H9 (cell line): ENCODE measurements at regions not wholly inside any gene's neighbourhood (a gene's known extent, or its start where the extent isn't known, plus 50 kb on each side); places are given as distances from the start of the nearest gene placed in this dataset.

ENCODE experiments used
- DNase-seq: peaks from one replicate; pipeline ENCODE4 v3.0.0-alpha.2; 2017
- H2AFZ ChIP-seq: one replicate; pipeline ENCODE4 v1.6.1; 2013; ENCODE audit warnings: mild to moderate bottlenecking, low read length, control low read depth, moderate library complexity
- H2AK5ac ChIP-seq: 2 replicates; pipeline ENCODE4 v1.6.1; 2013; ENCODE audit warnings: low read length, control low read depth, mixed read lengths; ENCODE audit not compliant: insufficient read length
- H2BK120ac ChIP-seq: one replicate; pipeline ENCODE4 v1.6.1; 2013; ENCODE audit warnings: low read depth, mild to moderate bottlenecking, low read length, control low read depth, inconsistent platforms; ENCODE audit not compliant: poor library complexity, severe bottlenecking
- H2BK12ac ChIP-seq: 2 replicates; pipeline ENCODE4 v1.6.1; 2013; ENCODE audit warnings: low read length, control low read depth, mixed read lengths, low read depth; ENCODE audit not compliant: insufficient read length
- H2BK15ac ChIP-seq: 2 replicates; pipeline ENCODE4 v1.6.1; 2013; ENCODE audit warnings: low read depth, low read length, control low read depth
- H2BK20ac ChIP-seq: one replicate; pipeline ENCODE4 v1.6.1; 2013; ENCODE audit warnings: low read depth, mild to moderate bottlenecking, low read length, control low read depth, inconsistent platforms; ENCODE audit not compliant: poor library complexity, severe bottlenecking
- H2BK5ac ChIP-seq: 2 replicates; pipeline ENCODE4 v1.6.1; 2013; ENCODE audit warnings: low read length, control low read depth, mixed read lengths; ENCODE audit not compliant: insufficient read length
- H3K14ac ChIP-seq: 2 replicates; pipeline ENCODE4 v1.6.1; 2013; ENCODE audit warnings: low read length, control low read depth; ENCODE audit not compliant: insufficient read depth
- H3K18ac ChIP-seq: 2 replicates; pipeline ENCODE4 v1.6.1; 2013; ENCODE audit warnings: low read depth, mild to moderate bottlenecking, mixed read lengths, low read length, control low read depth; ENCODE audit not compliant: insufficient read length
- H3K23ac ChIP-seq: 2 replicates; pipeline ENCODE4 v1.6.1; 2013; ENCODE audit warnings: low read length, control low read depth, mixed read lengths, low read depth; ENCODE audit not compliant: insufficient read length
- H3K23me2 ChIP-seq: 2 replicates; pipeline ENCODE4 v1.6.1; 2013; ENCODE audit warnings: low read depth, mild to moderate bottlenecking, mixed read lengths, low read length, control low read depth; ENCODE audit not compliant: insufficient read length, poor library complexity, severe bottlenecking
- H3K27ac ChIP-seq: 2 replicates; pipeline ENCODE4 v1.5.1; 2013; ENCODE audit warnings: low read length, control low read depth, mixed read lengths, low read depth; ENCODE audit not compliant: insufficient read length
- H3K27me3 ChIP-seq: 2 replicates; pipeline ENCODE4 v1.6.1; 2013; ENCODE audit warnings: low read length, control low read depth, inconsistent platforms; ENCODE audit not compliant: insufficient read depth
- H3K4ac ChIP-seq: 2 replicates; pipeline ENCODE4 v1.6.1; 2013; ENCODE audit warnings: low read depth, mild to moderate bottlenecking, control low read depth, inconsistent platforms, low read length, moderate library complexity
- H3K4me1 ChIP-seq: 2 replicates; pipeline ENCODE4 v1.6.1; 2013; ENCODE audit warnings: low read length, control low read depth, inconsistent platforms; ENCODE audit not compliant: insufficient read depth
- H3K4me2 ChIP-seq: 2 replicates; pipeline ENCODE4 v1.6.1; 2013; ENCODE audit warnings: low read length, control low read depth, mixed read lengths; ENCODE audit not compliant: insufficient read length, insufficient read depth
- H3K56ac ChIP-seq: 2 replicates; pipeline ENCODE4 v1.6.1; 2013; ENCODE audit warnings: low read depth, mild to moderate bottlenecking, mixed read lengths, low read length, control low read depth; ENCODE audit not compliant: insufficient read length
- H3K79me1 ChIP-seq: 2 replicates; pipeline ENCODE4 v1.6.1; 2013; ENCODE audit warnings: low read depth, mild to moderate bottlenecking, moderate library complexity, low read length, control low read depth, inconsistent platforms; ENCODE audit not compliant: insufficient read depth, poor library complexity, severe bottlenecking
- H3K79me2 ChIP-seq: 2 replicates; pipeline ENCODE4 v1.6.1; 2013; ENCODE audit warnings: low read length, control low read depth, inconsistent platforms; ENCODE audit not compliant: insufficient read depth
- H3K9ac ChIP-seq: 2 replicates; pipeline ENCODE4 v1.6.1; 2013; ENCODE audit warnings: low read length, control low read depth, mixed read lengths; ENCODE audit not compliant: insufficient read length; ENCODE audit errors: extremely low read depth
- H3K9me3 ChIP-seq: one replicate; pipeline ENCODE4 v1.6.1; 2013; ENCODE audit warnings: low read depth, low read length, inconsistent platforms; ENCODE audit not compliant: control insufficient read depth
- H3T11ph ChIP-seq: one replicate; pipeline ENCODE4 v1.6.1; 2013; ENCODE audit warnings: mild to moderate bottlenecking, low read length, control low read depth, inconsistent platforms
- H4K20me1 ChIP-seq: one replicate; pipeline ENCODE4 v1.6.1; 2013; ENCODE audit not compliant: control insufficient read depth, insufficient read length, insufficient read depth
- H4K5ac ChIP-seq: 2 replicates; pipeline ENCODE4 v1.6.1; 2013; ENCODE audit warnings: low read depth, mild to moderate bottlenecking, mixed read lengths, low read length, control low read depth; ENCODE audit not compliant: insufficient read length
- H4K8ac ChIP-seq: replicated peaks from 2 replicates; pipeline ENCODE4 v1.6.1; 2013; ENCODE audit warnings: low read length, control low read depth, mixed read lengths, low read depth; ENCODE audit not compliant: insufficient read length
- H4K91ac ChIP-seq: 2 replicates; pipeline ENCODE4 v1.6.1; 2013; ENCODE audit warnings: low read depth, mild to moderate bottlenecking, moderate library complexity, mixed read lengths, low read length, control low read depth; ENCODE audit not compliant: insufficient read length
- H3K27ac Mint-ChIP-seq, 3 experiments: 2 replicates in 2 of 3; 3 replicates in 1 of 3; pipeline ENCODE4 v1.8.0; 2020 to 2021; ENCODE audit warnings: mixed read lengths in 3 of 3, mild to moderate bottlenecking in 1 of 3, moderate library complexity in 1 of 3
- H3K27me3 Mint-ChIP-seq: 2 replicates; pipeline ENCODE4 v1.8.0; 2021; ENCODE audit warnings: low read depth, mild to moderate bottlenecking, moderate library complexity, mixed read lengths
- H3K36me3 Mint-ChIP-seq, 3 experiments: 2 replicates in 2 of 3; 3 replicates in 1 of 3; pipeline ENCODE4 v1.8.0; 2020 to 2021; ENCODE audit warnings: low read depth in 3 of 3, mixed read lengths in 3 of 3; ENCODE audit not compliant: insufficient read depth in 1 of 3
- H3K4me1 Mint-ChIP-seq, 2 experiments: 2 replicates each; pipeline ENCODE4 v1.8.0; 2020; ENCODE audit warnings: mixed read lengths in 2 of 2
- H3K4me3 Mint-ChIP-seq, 2 experiments: 2 replicates in 1 of 2; 3 replicates in 1 of 2; pipeline ENCODE4 v1.8.0; 2020 to 2021; ENCODE audit warnings: mild to moderate bottlenecking in 2 of 2, mixed read lengths in 2 of 2, moderate library complexity in 1 of 2
- H3K9me3 Mint-ChIP-seq, 2 experiments: 2 replicates in 1 of 2; 3 replicates in 1 of 2; pipeline ENCODE4 v1.8.0; 2020; ENCODE audit warnings: mild to moderate bottlenecking in 2 of 2, mixed read lengths in 2 of 2, moderate library complexity in 1 of 2
- CTCF ChIP-seq: fragments of 200-600 bp; sonication (generic); conservative IDR thresholded peaks from 3 replicates; pipeline ENCODE4 v1.8.0; 2021; ENCODE audit warnings: antibody characterized with exemption, mild to moderate bottlenecking

GRCh38 chr14:42499137-42499536 is 892.5 kb downstream of the LRFN5 start:
- Histone ChIP-seq H3K23ac (no peak overlapping the region), H3K4me2 (no peak overlapping the region), H3K4ac (no peak overlapping the region), H3K27me3 (no peaks in the 10 kb centered on the region), H4K8ac (no peak overlapping the region), H3K79me1 (no peaks in the 10 kb centered on the region), H2AK5ac (no peak overlapping the region), H2BK120ac (no peak overlapping the region), H3K23me2 (no peaks in the 10 kb centered on the region), H2BK15ac (no peak overlapping the region), H3T11ph (no peak overlapping the region), H3K14ac (no peak overlapping the region), H3K18ac (no peak overlapping the region), H4K91ac (no peak overlapping the region), H3K9me3 (no peaks in the 10 kb centered on the region), H2BK12ac (no peak overlapping the region), H3K4me1 (no peaks in the 10 kb centered on the region), H3K9ac (no peak overlapping the region), H2BK20ac (no peak overlapping the region), H4K20me1 (no peaks in the 10 kb centered on the region), H2AFZ (no peak overlapping the region), H3K56ac (no peak overlapping the region), H4K5ac (no peak overlapping the region), H2BK5ac (no peak overlapping the region), H3K27ac (no peak overlapping the region), H3K79me2 (no peaks in the 10 kb centered on the region)
- no peaks in the 10 kb centered on the region for H3K27me3 Mint-ChIP-seq
- H3K4me1 Mint-ChIP-seq = peaks cover 2 to 5% of the 10 kb centered on the region in 2 experiments; a peak in 2 of 4 replicates
- 0 out of 7 replicates have a peak, but pooled peaks cover 0 to 1% (median 0%) of the 10 kb centered on the region in 3 experiments for H3K36me3 Mint-ChIP-seq
- peaks cover 0 to 2% of the 10 kb centered on the region in 2 experiments; a peak in 2 of 5 replicates for H3K9me3 Mint-ChIP-seq
- TF ChIP-seq CTCF = no peak
- H3K27ac Mint-ChIP-seq = no peak overlapping the region
- H3K4me3 Mint-ChIP-seq = no peak overlapping the region
- no peak for DNase-seq
